Hepatocyte (in vitro differentiated cells): ENCODE measurements at regions not wholly inside any gene's neighbourhood (a gene's known extent, or its start where the extent isn't known, plus 50 kb on each side); places are given as distances from the start of the nearest gene placed in this dataset.

ENCODE experiments used
- DNase-seq: peaks from one replicate; pipeline ENCODE4 v3.0.0-alpha.2; 2016; ENCODE audit warnings: low spot score
- H2AFZ ChIP-seq: fragments of 200-600 bp; sonication (generic); 2 replicates; pipeline ENCODE4 v1.6.0; 2016; ENCODE audit warnings: antibody characterized with exemption, mild to moderate bottlenecking
- H3K27ac ChIP-seq: fragments of 200-600 bp; sonication (generic); 2 replicates; pipeline ENCODE4 v1.5.1; 2016; ENCODE audit warnings: mild to moderate bottlenecking
- H3K27me3 ChIP-seq: fragments of 200-600 bp; sonication (generic); 2 replicates; pipeline ENCODE4 v1.6.1; 2016
- H3K36me3 ChIP-seq: fragments of 200-600 bp; sonication (generic); replicated peaks from 2 replicates; pipeline ENCODE4 v1.5.1; 2016; ENCODE audit warnings: low read depth; ENCODE audit not compliant: insufficient read depth
- H3K4me1 ChIP-seq: fragments of 200-600 bp; sonication (generic); 2 replicates; pipeline ENCODE4 v1.5.1; 2016; ENCODE audit warnings: mild to moderate bottlenecking, moderate library complexity; ENCODE audit not compliant: insufficient read depth
- H3K4me2 ChIP-seq: fragments of 200-600 bp; sonication (generic); 2 replicates; pipeline ENCODE4 v1.6.0; 2016
- H3K4me3 ChIP-seq: fragments of 200-600 bp; sonication (generic); 2 replicates; pipeline ENCODE4 v1.5.1; 2016; ENCODE audit warnings: mild to moderate bottlenecking
- H3K79me2 ChIP-seq: fragments of 200-600 bp; sonication (generic); 2 replicates; pipeline ENCODE4 v1.6.0; 2017; ENCODE audit warnings: mild to moderate bottlenecking
- H3K9me2 ChIP-seq: fragments of 200-600 bp; sonication (generic); replicated peaks from 2 replicates; pipeline ENCODE4 v1.6.0; 2017; ENCODE audit warnings: mild to moderate bottlenecking; ENCODE audit not compliant: insufficient read depth
- H3K9me3 ChIP-seq: fragments of 200-600 bp; sonication (generic); 2 replicates; pipeline ENCODE4 v1.5.1; 2016; ENCODE audit warnings: low read depth, mild to moderate bottlenecking
- H4K20me1 ChIP-seq: fragments of 200-600 bp; sonication (generic); 2 replicates; pipeline ENCODE4 v1.6.0; 2016; ENCODE audit warnings: mild to moderate bottlenecking; ENCODE audit not compliant: insufficient read depth, poor library complexity, severe bottlenecking
- CTCF ChIP-seq: fragments of 200-600 bp; sonication (generic); IDR thresholded peaks from 2 replicates; pipeline ENCODE4 v1.5.1; 2016; ENCODE audit warnings: antibody characterized with exemption, mild to moderate bottlenecking; ENCODE audit not compliant: poor library complexity
- EZH2 ChIP-seq: fragments of 200-600 bp; sonication (generic); IDR thresholded peaks from 2 replicates; pipeline ENCODE4 v1.6.1; 2016; ENCODE audit warnings: antibody characterized with exemption, mild to moderate bottlenecking, borderline replicate concordance
- EZH2phosphoT487 ChIP-seq: fragments of 200-600 bp; sonication (generic); IDR thresholded peaks from one replicate; pipeline ENCODE4 v1.6.1; 2018; ENCODE audit warnings: antibody characterized with exemption, mild to moderate bottlenecking, low read depth, moderate library complexity; ENCODE audit not compliant: unreplicated experiment, severe bottlenecking
- WGBS: methylation state at CpG from one replicate; pipeline ENCODE4 v1.1.6; 2016; ENCODE audit warnings: low lambda C conversion rate; ENCODE audit errors: missing lambda C conversion rate; 5-methylcytosine and 5-hydroxymethylcytosine counted together

GRCh38 chr21:24259241-24259640 lies 1348.0 kb downstream of the MRPL39 start:
- H3K79me2 ChIP-seq = no peaks in the 10 kb centered on the region
- H3K36me3 ChIP-seq = no peaks in the 10 kb centered on the region
- no peak overlapping the region for H3K4me3 ChIP-seq
- WGBS = 78% methylated on average over 1 of the region's 1 CpG
- H3K9me2 ChIP-seq = no peaks in the 10 kb centered on the region
- no peak overlapping the region for H2AFZ ChIP-seq
- no peak overlapping the region for H3K4me2 ChIP-seq
- no peaks in the 10 kb centered on the region for H4K20me1 ChIP-seq
- DNase-seq = no peak
- TF ChIP-seq CTCF (no peak), EZH2 (no peak), EZH2phosphoT487 (no peak)
- no peak overlapping the region for H3K27ac ChIP-seq
- H3K4me1 ChIP-seq = no peaks in the 10 kb centered on the region
- H3K9me3 ChIP-seq = no peaks in the 10 kb centered on the region
- no peaks in the 10 kb centered on the region for H3K27me3 ChIP-seq

- 69% methylated on average over 3 of the region's 3 CpGs for WGBS
- H3K27ac ChIP-seq = no peak overlapping the region
Measured at GRCh38 chr21:24255591-24255990, 1351.7 kb downstream of the MRPL39 start.

GRCh38 chr21:24225431-24225830 lies 1381.8 kb downstream of the MRPL39 start:
- no peak overlapping the region for H3K27ac ChIP-seq
- H3K27me3 ChIP-seq = no peaks in the 10 kb centered on the region
- DNase-seq = no peak
- H3K9me3 ChIP-seq = no peaks in the 10 kb centered on the region
- no peak overlapping the region for H3K4me3 ChIP-seq
- H3K36me3 ChIP-seq = no peaks in the 10 kb centered on the region
- 39% methylated on average over 1 of the region's 1 CpG for WGBS
- H3K4me2 ChIP-seq = no peak overlapping the region
- TF ChIP-seq CTCF (no peak), EZH2 (no peak), EZH2phosphoT487 (no peak)
- no peaks in the 10 kb centered on the region for H3K4me1 ChIP-seq
- no peaks in the 10 kb centered on the region for H3K9me2 ChIP-seq
- no peaks in the 10 kb centered on the region for H3K79me2 ChIP-seq
- H2AFZ ChIP-seq = no peak overlapping the region
- H4K20me1 ChIP-seq = no peaks in the 10 kb centered on the region

More at GRCh38 chr21:24255591-24255990, 1351.7 kb downstream of the MRPL39 start:
- no peak for TF ChIP-seq EZH2phosphoT487
- no peak for TF ChIP-seq EZH2
- no peak for TF ChIP-seq CTCF
- no peak overlapping the region for H3K4me2 ChIP-seq
- no peaks in the 10 kb centered on the region for H3K27me3 ChIP-seq
- H3K9me3 ChIP-seq = peaks cover 3% of the 10 kb centered on the region
- no peaks in the 10 kb centered on the region for H3K9me2 ChIP-seq
- no peaks in the 10 kb centered on the region for H3K4me1 ChIP-seq
- no peak overlapping the region for H2AFZ ChIP-seq
- H3K4me3 ChIP-seq = no peak overlapping the region
- H4K20me1 ChIP-seq = no peaks in the 10 kb centered on the region
- H3K36me3 ChIP-seq = no peaks in the 10 kb centered on the region
- no peaks in the 10 kb centered on the region for H3K79me2 ChIP-seq
- no peak for DNase-seq

DNA sequence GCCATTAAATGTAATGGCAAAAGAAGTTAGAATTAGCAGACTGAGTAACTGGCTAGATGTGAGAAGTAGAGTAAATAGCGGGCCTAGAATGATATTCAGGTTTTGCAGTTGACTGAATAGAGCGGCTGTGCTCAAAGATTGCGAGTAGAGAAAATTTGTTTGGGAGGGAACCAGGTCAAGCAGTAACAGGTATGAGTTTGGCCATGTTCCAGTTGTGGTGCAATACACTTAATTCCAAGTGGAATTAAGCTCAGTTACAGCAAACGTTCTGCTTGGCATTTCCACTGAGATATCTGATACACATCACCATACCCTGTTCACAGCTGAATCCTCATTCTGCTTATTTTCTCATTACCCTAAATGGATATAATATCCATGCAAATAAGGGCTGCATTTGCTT lies 1382.9 kb downstream of the MRPL39 start:
- no peak overlapping the region for H3K4me2 ChIP-seq
- no peaks in the 10 kb centered on the region for H3K27me3 ChIP-seq
- H3K79me2 ChIP-seq = no peaks in the 10 kb centered on the region
- no peak for DNase-seq
- H3K4me3 ChIP-seq = no peak overlapping the region
- no peak overlapping the region for H3K27ac ChIP-seq
- WGBS = 71% methylated on average over 4 of the region's 4 CpGs
- H3K9me3 ChIP-seq = no peaks in the 10 kb centered on the region
- no peaks in the 10 kb centered on the region for H4K20me1 ChIP-seq
- H3K36me3 ChIP-seq = no peaks in the 10 kb centered on the region
- TF ChIP-seq CTCF (no peak), EZH2 (no peak), EZH2phosphoT487 (no peak)
- no peaks in the 10 kb centered on the region for H3K9me2 ChIP-seq
- H3K4me1 ChIP-seq = no peaks in the 10 kb centered on the region
- H2AFZ ChIP-seq = no peak overlapping the region
